GM23338 (cell line): ENCODE measurements at regions not wholly inside any gene's neighbourhood (a gene's known extent, or its start where the extent isn't known, plus 50 kb on each side); places are given as distances from the start of the nearest gene placed in this dataset.

Experiments
- EZH2 ChIP-seq: fragments of 200-600 bp; sonication (generic); IDR thresholded peaks from one replicate; pipeline ENCODE4 v1.8.0; 2017; ENCODE audit warnings: antibody characterized with exemption, mild to moderate bottlenecking, low read depth; ENCODE audit not compliant: unreplicated experiment
- POLR2AphosphoS5 ChIP-seq: IDR thresholded peaks from 2 replicates; pipeline ENCODE4 v1.6.1; 2016; ENCODE audit warnings: antibody characterized with exemption, low read depth

DNA sequence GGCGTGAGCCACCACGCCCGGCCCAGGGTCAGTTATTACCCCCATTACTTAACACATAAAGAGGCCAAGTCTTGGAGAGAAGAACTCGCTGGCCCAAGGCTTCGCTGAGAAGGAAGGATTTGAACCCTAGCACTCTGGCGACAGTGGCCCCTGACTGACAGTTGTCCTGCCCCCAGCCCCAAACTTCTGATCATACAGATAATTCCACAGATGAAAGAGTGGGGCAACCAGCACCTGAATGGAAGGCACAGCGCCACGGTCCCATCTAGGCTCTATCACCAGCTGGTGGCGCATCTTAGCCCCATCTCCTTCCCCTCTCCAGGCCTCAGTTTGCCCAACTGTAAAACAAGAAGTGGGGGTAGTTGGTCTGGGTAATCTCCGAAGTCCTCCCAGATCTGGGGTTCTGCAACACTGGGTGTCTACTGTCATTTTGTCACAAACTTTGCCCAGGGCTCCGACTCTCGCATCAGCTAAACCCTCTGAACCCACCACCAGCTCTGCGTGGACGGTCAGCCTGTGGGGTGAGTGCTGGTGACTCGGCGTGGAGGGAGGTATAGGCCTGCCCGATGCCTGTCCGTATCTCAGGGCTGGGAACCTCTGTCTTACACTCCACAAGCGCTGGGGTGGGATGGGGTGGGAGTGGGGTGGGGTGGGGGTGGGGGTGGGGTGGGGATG lies 209.3 kb downstream of the C9orf50 start:
- no peak for TF ChIP-seq EZH2
- TF ChIP-seq POLR2AphosphoS5, result no peak
